Limb (tissue), 2 donors: ENCODE measurements at regions not wholly inside any gene's neighbourhood (a gene's known extent, or its start where the extent isn't known, plus 50 kb on each side); places are given as distances from the start of the nearest gene placed in this dataset.

ENCODE experiments used
- DNase-seq, 2 donors: peaks; one replicate each; pipeline ENCODE4 v3.0.0-alpha.2; 2016; ENCODE audit errors: extremely low spot score in 2 of 2

DNA sequence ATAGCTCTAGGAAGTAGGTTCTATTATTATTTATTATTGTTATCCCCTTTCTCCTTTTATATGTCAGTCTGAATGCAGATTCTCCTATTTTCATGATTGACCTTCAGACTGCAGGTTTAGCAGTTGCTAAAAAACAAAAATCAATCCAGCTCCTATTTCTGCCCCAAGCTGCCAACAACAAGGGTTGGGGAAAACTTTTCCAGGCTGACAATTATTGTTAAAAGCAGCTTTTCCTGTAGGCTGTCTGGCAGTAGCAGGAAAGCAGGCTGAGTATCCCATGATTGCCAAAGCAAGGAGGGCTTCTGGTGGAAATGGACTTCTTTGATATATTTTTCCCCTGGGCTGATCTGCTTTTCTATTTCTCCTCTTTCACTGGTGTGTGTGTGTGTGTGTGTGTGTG lies 78.0 kb upstream of the CTLA4 start:
- peak in 1 of 2 donors; percentile 31 for DNase-seq

DNA sequence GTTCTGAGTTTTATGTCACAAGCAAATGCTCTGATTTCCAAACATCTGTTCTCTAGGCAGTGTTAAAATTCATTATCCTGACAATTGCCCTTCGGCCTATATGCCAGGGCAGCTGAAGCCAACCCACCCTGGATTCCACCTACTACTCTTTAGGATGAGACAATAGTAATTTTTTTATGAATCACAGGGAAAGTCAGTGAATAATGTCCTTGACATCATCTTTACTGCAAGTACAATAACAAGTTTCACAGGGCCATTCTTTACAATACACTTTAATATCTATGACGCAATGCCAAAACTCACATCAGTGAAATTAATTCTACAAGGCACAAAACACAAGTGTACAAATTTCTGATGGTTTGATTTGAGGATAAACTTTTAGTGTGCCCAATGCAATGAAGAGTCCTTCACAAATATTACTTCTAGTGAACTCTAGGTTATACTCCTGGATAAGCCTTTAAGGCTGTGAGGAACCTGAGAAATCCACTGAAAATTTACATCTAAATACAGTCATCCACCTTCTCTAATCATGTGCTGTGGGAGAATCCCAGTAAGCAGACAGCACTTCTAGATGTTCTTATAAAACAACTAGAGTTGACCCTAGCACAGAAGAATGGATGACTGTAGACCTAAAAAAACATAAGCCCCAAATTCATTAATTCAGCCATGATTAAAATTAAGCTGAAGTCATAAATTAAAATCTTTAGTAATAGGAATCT lies 77.3 kb upstream of the CTLA4 start:
- DNase-seq = no peak

DNA sequence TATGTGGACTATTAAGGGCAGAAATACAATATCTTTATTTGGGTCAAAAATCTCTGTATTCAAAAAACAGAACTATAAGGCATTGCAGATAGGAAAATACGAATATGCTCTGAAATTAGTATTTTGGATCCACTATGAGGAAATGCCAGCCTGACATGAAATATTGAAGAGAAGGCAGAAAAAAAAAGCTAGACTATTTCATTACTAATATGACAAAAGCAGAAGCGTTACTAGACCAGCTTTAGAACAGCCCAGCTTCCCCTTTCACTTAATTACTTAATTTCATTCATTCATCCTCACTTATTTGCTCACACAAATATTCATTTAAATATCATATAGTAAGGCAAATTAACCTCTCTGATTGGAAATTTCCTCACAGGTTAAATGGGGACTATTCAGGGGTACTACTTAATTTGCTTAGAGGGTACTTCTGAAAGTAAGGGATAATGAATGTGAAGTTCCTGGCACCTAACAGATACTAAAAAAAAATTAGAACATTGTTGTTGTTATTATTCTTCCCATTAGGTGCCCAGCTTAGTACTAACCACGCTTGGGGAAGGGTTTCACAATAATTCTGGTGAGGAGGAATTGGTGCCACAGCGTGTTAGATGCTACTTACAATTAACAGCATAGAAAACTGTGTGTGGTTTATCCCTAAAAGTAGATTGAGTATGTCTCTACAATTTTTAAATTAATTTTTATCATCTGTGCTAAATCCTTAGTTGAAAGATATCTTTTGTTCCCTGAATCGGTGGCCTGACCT lies 71.1 kb upstream of the CTLA4 start:
- no peak for DNase-seq

DNA sequence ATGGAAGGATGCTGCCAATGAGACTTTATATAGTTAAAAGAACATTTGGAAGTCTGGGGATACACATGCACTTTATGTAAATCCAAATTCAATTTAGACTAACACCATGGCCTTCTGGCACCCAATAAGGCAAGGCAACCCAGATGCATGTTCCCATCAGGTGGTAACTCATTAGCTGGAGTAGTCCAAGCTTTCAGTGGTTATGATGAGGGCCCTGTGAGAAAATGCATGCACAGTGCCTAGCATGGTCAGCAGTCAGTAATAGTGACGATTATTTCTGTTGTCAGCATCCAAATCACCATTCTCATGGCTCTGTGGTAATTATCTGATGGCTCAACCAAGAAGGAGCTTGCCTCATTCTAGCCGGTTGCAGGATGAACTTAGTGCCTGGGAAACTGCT lies 70.3 kb upstream of the CTLA4 start:
- no peak for DNase-seq

DNA sequence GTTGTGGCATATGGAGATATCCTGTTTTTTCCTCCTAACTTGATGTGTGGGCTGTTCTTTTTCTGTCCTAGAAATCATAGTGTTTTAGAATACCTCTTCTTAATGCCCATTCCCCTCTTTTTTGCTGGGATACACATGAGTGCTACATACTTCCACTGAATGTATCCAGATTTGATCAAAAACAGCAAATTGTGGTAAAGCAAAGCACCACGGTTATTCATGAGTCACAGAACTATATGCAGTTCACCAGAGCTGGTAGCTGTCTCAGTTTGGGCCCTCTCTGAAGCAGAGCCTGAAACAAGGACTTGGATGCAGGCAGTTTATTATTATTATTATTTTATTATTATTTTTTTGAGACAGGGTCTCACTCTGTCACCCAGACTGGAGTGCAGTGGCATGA lies 69.9 kb upstream of the CTLA4 start:
- no peak for DNase-seq

DNA sequence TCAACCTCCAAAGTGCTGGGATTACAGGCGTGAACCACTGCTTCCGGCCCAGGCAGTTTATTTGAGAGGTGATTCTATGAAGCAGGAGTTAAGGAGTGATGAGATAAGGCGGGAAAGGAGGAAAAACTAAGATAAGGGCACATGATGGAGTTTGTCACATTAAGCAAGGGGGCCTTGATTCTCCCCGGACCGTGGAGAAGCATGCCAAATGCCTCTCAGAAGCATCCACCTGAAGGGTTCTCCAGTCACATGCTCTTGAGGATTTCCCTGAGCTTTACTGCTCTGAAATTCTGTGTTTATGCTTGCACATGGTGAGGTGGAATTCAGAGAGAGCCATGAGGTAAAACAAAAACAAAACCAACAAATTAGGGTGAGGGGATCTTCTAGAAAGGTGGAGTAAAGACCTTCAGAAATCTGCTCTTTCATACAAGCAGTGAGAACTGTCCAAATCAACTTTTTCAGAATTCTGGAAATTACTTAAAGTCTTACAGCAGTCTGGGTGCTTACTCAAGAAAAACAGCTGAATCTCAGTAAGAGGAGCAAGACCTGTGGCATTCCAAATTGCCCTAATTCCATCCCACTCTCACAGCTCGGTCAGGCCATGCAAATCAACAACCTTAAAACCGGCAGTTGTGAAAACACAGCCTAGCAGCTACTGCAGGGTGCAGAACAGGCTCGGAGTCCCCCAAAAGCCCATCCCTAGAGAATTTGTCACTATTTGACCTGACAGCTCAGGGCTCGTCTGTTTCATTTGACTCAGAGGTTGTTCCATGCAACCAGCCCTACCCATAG lies 69.1 kb upstream of the CTLA4 start:
- DNase-seq = no peak

DNA sequence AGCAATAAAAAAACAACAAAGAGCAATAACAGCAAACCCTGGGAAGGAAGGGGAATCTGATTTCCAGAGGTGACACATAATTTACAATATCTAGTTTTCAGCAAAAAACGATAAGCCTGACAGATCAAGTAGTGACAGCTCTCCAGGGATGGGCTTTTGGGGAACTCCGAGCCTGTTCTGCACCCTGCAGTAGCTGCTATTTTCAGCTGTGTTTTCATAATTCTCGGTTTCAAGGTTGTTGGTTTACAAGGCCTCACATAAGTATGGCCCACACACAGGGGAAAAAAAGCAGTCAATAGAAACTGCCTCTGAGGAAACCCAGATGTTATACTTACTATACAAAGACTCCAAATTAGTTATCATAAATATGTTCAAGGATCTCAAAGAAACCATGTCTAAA lies 67.7 kb upstream of the CTLA4 start:
- no peak for DNase-seq

DNA sequence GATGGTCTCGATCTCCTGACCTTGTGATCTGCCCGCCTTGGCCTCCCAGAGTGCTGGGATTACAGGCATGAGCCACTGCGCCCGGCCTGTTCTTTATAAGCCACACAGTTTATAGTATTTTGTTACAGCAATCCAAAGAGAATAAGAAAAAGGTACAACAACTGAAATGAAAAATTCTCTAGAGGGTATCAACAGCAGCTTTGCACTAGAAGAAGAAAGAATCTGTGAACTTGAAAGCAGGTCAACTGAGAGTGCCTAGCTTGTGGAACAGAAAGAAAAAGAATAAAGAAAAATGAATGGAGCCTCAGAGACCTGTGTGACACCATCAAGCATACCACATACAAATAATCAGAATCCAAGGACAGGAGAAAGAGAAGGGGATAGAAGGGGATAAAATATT lies 66.8 kb upstream of the CTLA4 start:
- DNase-seq = no peak

DNA sequence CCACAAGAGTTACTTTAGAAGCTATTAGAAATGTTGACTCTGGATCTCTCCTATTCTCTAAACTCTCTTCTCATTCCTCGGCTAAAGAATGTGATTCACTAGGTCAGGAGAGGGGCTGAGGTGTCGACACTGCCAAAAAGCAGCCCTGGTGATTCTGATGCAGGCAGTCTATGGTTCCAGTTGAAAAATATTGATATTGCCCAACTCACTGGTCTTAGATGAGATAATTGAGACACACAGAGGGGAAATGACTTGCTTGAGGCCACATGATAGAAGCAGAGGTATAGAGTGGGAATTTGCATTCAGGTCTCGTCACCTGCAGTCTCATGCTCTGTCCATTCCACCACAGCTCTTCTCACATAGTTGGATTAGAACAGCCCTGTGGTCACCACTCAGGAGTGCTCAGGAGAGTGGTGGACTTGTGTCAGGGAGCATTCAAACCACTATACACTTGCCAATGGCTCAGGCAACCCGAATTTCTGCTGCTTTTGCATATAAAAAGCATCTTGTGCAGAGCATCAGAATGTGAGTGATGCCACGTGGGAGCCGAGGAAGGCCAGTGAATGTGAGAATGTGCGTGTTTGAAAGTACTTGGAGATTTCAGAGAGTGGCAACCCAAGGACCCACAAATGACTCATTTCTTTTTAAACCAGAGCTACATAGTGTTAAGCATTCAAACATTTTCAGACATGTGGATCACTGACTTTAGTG lies 65.1 kb upstream of the CTLA4 start:
- DNase-seq = no peak

DNA sequence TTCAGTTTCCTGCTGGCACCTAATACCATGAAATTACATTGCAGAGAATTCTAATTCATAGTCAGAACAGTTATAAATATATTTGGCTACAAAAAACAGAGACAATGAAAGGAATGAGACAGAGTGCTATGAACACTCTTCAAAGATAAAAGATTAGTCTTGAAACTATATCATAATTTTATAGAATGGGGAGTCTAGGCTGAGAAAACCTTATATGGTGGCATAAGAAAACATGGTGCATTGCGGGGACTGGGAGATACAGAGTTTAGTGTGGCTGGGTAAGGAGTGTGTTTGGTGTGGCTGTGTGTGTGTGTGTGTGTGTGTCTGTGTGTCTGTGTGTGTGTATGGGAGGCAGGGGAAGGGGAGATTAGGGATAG lies 64.5 kb upstream of the CTLA4 start:
- no peak for DNase-seq

DNA sequence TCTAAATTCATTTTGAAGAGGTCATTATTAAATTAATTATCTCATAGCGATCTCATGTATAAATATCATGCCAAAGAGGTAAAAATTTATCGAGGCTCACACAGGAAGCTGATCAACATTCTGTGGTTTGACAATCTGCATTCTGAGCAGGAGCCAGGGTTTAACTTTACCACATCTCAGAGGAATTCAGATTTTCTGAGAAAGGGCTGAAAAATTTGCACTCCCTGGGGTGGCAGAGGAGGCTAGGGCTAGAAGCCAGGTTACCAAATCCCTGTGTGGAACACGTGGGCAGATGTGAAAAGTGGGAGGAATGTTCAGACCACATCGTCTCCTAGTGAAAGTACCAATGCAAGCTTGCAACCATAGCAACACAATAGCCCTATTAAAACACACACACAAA lies 63.5 kb upstream of the CTLA4 start:
- peak in 1 of 2 donors; percentile 49 for DNase-seq

DNA sequence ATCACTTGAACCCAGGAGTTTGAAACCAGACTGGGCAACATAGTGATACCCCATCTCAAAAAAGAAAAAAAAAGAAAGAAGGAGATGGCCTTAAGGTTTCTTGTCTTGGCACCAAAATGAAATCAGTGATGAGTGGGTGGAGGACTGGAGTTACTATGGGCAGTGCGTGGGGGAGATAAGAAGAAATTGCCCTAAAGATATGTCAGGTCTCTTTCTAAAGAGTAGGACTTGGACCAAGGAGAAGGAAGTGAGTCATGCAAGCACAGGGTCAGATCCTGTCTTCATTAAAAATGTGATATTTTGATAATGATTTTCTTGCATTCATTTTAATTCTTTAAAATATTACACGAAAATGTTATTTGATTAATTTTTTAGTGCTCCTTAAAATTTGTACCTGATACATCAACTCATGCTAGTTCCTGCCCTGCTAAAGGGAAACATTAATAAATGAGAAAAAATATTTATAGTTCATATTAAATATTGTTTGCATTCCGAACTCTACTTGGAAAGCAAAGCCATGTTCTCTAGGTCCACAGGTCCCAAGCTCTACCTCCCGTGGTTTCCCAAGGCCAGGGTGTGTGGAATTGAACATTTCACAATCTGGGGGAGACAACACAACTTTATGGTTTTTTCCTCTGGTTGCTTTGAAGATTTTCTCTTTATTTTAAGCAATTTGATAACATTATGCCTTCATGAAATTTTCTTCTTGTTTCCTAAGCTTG lies 62.6 kb upstream of the CTLA4 start:
- DNase-seq = no peak

DNA sequence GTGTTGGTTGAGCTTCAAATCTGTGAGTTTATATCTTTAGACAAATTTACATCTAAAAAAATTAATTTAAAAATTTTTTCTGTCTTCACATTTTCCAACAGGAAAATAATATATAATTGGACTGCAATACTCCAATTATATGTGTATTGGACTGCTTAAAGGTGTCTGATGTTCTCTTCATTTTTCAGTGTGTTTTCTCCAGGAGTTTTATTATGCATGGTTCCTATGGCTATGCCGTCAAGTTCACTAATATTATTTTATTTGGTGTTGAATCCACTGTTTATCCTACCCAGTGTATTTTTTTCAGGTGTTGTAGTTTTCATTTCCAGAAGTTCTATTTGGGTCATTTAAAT lies 62.1 kb upstream of the CTLA4 start:
- no peak for DNase-seq

DNA sequence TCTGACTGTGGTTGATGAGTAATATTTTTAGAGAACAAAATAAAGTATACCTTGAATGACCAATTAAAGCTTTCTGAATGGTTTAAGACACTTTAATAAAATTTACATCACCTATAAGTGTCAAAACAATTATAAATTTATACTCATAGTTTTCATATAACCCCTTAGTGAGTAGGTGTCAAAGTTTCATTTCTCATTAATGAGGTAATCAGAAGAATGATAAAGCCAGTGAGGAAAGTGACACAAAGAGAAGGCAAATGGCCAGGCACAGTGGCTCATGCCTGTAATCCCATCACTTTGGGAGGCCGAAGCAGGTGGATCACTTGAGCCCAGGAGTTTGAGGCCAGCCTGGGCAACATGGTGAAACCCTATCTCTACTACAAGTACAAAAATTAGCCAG lies 60.8 kb upstream of the CTLA4 start:
- no peak for DNase-seq

DNA sequence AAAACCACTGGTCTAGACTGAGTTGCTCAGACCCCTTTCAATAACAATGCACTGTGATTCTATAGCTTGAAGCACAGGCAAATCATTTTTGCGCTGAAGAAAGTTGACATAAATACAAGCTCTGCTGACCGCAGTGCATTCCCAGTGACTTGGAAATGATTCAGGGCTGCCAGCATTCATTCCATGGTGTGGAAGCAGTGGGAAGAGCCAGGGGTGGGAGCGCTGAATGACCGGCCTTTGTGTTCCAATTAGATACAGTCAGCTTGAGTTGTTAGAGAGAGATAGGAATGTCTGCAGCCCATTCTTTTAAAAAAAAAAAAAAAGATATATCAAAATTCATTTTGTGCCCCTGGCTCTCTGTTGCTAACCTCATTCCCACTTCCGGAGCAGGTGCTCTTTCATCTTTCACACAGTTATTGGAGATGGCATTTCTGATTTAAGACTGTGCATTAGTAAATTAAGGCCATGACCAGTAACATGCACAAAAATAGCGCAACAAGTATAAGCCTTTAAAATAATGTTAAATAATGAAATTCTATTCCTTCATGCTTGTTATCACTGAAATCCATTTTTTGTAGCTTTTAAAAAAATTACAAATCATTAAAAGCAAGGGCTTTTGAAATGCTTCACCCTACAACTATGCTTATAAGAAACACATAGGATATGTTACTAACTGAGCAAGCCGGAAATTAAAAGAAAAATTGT lies 59.4 kb upstream of the CTLA4 start:
- peak; percentile 46 to 81 for DNase-seq

DNA sequence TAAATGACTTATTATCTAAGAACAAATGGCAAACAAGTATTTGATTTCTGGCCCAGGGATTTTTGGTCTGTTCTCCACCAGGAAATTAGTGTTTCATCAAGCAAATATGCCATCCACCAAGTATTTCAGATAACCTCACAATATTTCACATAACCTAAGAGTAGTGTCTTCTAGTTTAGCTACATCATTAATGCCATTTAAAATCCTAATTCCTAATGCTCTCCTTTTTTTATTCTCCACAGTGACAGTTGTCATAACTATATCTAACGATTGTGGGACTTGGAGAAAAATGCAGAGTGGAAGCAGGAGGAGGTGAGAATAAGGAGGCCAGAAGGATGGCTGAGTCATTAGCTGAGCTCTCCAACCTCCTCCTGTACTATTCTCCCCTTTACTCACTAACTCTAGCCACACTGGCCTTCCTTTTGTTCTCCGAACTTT lies 58.5 kb upstream of the CTLA4 start:
- DNase-seq = no peak

DNA sequence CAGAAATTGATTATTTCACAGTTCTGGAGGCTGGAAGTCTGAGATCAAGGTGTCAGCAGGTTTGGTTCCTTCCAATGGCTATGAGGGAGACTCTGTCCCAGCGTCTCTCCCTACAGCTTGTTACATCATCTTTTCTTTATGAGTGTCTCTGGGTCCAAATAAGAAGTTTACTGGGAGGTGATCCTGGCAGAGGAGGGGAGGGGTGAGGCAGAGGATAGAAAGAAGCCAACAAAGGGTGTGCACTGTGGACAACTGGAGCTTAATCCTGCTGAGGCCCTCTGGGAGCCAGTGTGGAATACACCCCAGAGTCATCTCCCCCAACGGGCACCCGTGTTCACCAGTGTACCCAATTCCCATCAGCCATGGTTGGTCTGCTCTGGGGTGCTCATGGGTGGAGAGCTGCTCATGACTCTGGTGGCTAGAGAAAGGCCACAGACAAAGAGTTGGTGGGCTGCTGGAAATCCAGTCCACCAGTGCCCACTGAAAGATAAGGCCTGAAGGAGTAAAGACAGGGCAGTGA lies 57.5 kb upstream of the CTLA4 start:
- DNase-seq = no peak

DNA sequence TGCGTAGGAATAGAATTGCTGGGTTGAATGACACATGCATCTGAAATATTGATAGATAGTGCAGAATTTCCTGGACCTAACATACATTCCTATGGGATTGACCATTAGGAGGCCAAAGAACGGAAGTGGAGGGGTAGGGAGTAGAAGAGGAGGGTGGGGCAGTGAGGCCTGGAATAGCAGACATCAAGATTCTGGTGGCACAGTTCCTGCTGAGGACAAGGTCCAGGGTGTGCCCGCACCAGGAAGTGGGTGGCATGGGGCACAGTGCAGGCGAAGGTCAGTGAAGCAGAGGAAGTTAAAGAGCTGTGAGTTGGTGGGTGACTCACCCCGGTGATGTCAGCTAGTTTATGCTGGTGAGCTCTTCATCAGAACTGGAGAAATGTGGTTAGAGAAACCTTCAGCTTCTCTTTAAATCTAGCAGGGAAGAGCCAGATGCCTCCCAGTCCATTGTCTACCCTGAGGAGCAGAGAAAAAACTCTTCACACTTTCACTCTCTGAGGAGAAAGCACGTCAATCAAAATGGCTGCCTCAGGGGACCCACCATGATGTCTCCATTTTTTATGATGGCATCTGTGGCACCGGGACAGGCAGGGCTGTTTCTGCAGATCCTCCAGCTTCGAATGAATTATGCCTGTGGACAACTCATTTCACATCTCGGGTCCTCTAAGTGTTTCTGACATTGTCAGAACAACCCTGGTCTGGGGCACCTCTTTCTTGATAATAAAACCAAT lies 55.9 kb upstream of the CTLA4 start:
- no peak for DNase-seq
